Hematopoietic multipotent progenitor cell treated with erythropoietin and hydrocortisone succinate and interleukin-3 and kit ligand, for 8 days (in vitro differentiated cells): ENCODE measurements at regions not wholly inside any gene's neighbourhood (a gene's known extent, or its start where the extent isn't known, plus 50 kb on each side); places are given as distances from the start of the nearest gene placed in this dataset.

Experiments used
- DNase-seq: peaks from one replicate; pipeline ENCODE4 v3.0.0-alpha.2; 2015

GRCh38 chr15:98421419-98422129 is 226.8 kb upstream of the IGF1R start:
- peak; percentile 39 for DNase-seq

- no peak for DNase-seq
Observed at GRCh38 chr15:98422130-98422478, 226.2 kb upstream of the IGF1R start.

- no peak for DNase-seq
Observed at GRCh38 chr15:98425173-98425572, 223.2 kb upstream of the IGF1R start.

GRCh38 chr15:98427321-98427720 is 221.0 kb upstream of the IGF1R start:
- DNase-seq: no peak

- DNase-seq: peak; percentile 26
Observed at GRCh38 chr15:98428253-98428989, 219.9 kb upstream of the IGF1R start.

GRCh38 chr15:98431171-98431570 is 217.2 kb upstream of the IGF1R start:
- no peak for DNase-seq

GRCh38 chr15:98433346-98433745 is 215.0 kb upstream of the IGF1R start:
- no peak for DNase-seq

GRCh38 chr15:98433856-98434255 is 214.5 kb upstream of the IGF1R start:
- DNase-seq: no peak

GRCh38 chr15:98437752-98438151 is 210.6 kb upstream of the IGF1R start:
- DNase-seq: no peak

GRCh38 chr15:98438326-98438725 is 210.0 kb upstream of the IGF1R start:
- no peak for DNase-seq

- DNase-seq: no peak
Observed at GRCh38 chr15:98438907-98439306, 209.4 kb upstream of the IGF1R start.

GRCh38 chr15:98439523-98439942 is 208.8 kb upstream of the IGF1R start:
- no peak for DNase-seq

- no peak for DNase-seq
Observed at GRCh38 chr15:98440917-98441316, 207.4 kb upstream of the IGF1R start.

GRCh38 chr15:98441599-98441998 is 206.7 kb upstream of the IGF1R start:
- DNase-seq: no peak

- peak; percentile 55 for DNase-seq
Observed at GRCh38 chr15:98442379-98442833, 205.9 kb upstream of the IGF1R start.

GRCh38 chr15:98442901-98443300 is 205.4 kb upstream of the IGF1R start:
- DNase-seq: no peak

GRCh38 chr15:98443526-98443925 is 204.8 kb upstream of the IGF1R start:
- no peak for DNase-seq

GRCh38 chr15:98444138-98444537 is 204.2 kb upstream of the IGF1R start:
- DNase-seq: no peak

- no peak for DNase-seq
Observed at GRCh38 chr15:98445315-98445714, 203.0 kb upstream of the IGF1R start.

- DNase-seq: no peak
Observed at GRCh38 chr15:98446083-98446482, 202.3 kb upstream of the IGF1R start.

GRCh38 chr15:98447069-98447468 is 201.3 kb upstream of the IGF1R start:
- DNase-seq: no peak

- no peak for DNase-seq
Observed at GRCh38 chr15:98451236-98451635, 197.1 kb upstream of the IGF1R start.

GRCh38 chr15:98452238-98452637 is 196.1 kb upstream of the IGF1R start:
- no peak for DNase-seq

GRCh38 chr15:98455904-98456303 is 192.4 kb upstream of the IGF1R start:
- no peak for DNase-seq

GRCh38 chr15:98476559-98476958 is 171.8 kb upstream of the IGF1R start:
- no peak for DNase-seq
